CD4-positive, alpha-beta T cell treated with Interleukin-21 for 1 hour (primary cell): ENCODE measurements at regions not wholly inside any gene's neighbourhood (a gene's known extent, or its start where the extent isn't known, plus 50 kb on each side); places are given as distances from the start of the nearest gene placed in this dataset.
"Not testable (repeated sequence)": the region's sequence is repeated elsewhere in the genome, so short reads cannot be mapped to it uniquely, and the experiment has no call there.

Experiments
- DNase-seq: peaks from one replicate; pipeline ENCODE4 v3.0.0-alpha.2; 2020

GRCh38 chr16:60763869-60764268, 1272.4 kb downstream of the CDH8 start:
- no peak for DNase-seq

GRCh38 chr16:60755907-60756306, 1280.3 kb downstream of the CDH8 start:
- no peak for DNase-seq

GRCh38 chr16:60748366-60748765, 1287.9 kb downstream of the CDH8 start:
- no peak for DNase-seq

GRCh38 chr16:60744198-60744597, 1292.0 kb downstream of the CDH8 start:
- DNase-seq, result no peak

- DNase-seq, result no peak
Measured at GRCh38 chr16:60741810-60742209, 1294.4 kb downstream of the CDH8 start.

- no peak for DNase-seq
Measured at GRCh38 chr16:60739737-60740683, 1296.2 kb downstream of the CDH8 start.

- DNase-seq, result no peak
Measured at GRCh38 chr16:60731329-60732050, 1304.7 kb downstream of the CDH8 start.

GRCh38 chr16:60729051-60729450, 1307.2 kb downstream of the CDH8 start:
- DNase-seq, result no peak

GRCh38 chr16:60727851-60728250, 1308.4 kb downstream of the CDH8 start:
- no peak for DNase-seq

GRCh38 chr16:60720060-60720459, 1316.2 kb downstream of the CDH8 start:
- DNase-seq, result no peak

GRCh38 chr16:60717808-60718207, 1318.4 kb downstream of the CDH8 start:
- DNase-seq, result no peak

GRCh38 chr16:60712144-60712543, 1324.1 kb downstream of the CDH8 start:
- DNase-seq, result no peak

GRCh38 chr16:60704726-60705125, 1331.5 kb downstream of the CDH8 start:
- DNase-seq, result no peak

GRCh38 chr16:60703096-60703495, 1333.1 kb downstream of the CDH8 start:
- DNase-seq, result no peak

- no peak for DNase-seq
Measured at GRCh38 chr16:60686824-60687223, 1349.4 kb downstream of the CDH8 start.

GRCh38 chr16:60684002-60684401, 1352.2 kb downstream of the CDH8 start:
- DNase-seq, result no peak

- no peak for DNase-seq
Measured at GRCh38 chr16:60682219-60682618, 1354.0 kb downstream of the CDH8 start.

GRCh38 chr16:60681043-60681442, 1355.2 kb downstream of the CDH8 start:
- no peak for DNase-seq

- no peak for DNase-seq
Measured at GRCh38 chr16:60675022-60675421, 1361.2 kb downstream of the CDH8 start.

GRCh38 chr16:60674241-60674640, 1362.0 kb downstream of the CDH8 start:
- no peak for DNase-seq

- no peak for DNase-seq
Measured at GRCh38 chr16:60655514-60656153, 1380.6 kb downstream of the CDH8 start.

- DNase-seq, result no peak
Measured at GRCh38 chr16:60651346-60651745, 1384.9 kb downstream of the CDH8 start.

- no peak for DNase-seq
Measured at GRCh38 chr16:60648290-60648689, 1387.9 kb downstream of the CDH8 start.

- DNase-seq, result not testable (repeated sequence)
Measured at GRCh38 chr16:60647388-60647787, 1388.8 kb downstream of the CDH8 start.
